ENCODE measurements at regions not wholly inside any gene's neighbourhood (a gene's known extent, or its start where the extent isn't known, plus 50 kb on each side); places are given as distances from the start of the nearest gene placed in this dataset.

GRCh38 chr11:122430490-122430889, 225.0 kb upstream of the UBASH3B start:
- TF ChIP-seq CTCF (IDR thresholded peaks at IDR 0.05; ENCODE audit: low read depth, low read length, missing input control) = no peak
- TF ChIP-seq, protein P1, sequence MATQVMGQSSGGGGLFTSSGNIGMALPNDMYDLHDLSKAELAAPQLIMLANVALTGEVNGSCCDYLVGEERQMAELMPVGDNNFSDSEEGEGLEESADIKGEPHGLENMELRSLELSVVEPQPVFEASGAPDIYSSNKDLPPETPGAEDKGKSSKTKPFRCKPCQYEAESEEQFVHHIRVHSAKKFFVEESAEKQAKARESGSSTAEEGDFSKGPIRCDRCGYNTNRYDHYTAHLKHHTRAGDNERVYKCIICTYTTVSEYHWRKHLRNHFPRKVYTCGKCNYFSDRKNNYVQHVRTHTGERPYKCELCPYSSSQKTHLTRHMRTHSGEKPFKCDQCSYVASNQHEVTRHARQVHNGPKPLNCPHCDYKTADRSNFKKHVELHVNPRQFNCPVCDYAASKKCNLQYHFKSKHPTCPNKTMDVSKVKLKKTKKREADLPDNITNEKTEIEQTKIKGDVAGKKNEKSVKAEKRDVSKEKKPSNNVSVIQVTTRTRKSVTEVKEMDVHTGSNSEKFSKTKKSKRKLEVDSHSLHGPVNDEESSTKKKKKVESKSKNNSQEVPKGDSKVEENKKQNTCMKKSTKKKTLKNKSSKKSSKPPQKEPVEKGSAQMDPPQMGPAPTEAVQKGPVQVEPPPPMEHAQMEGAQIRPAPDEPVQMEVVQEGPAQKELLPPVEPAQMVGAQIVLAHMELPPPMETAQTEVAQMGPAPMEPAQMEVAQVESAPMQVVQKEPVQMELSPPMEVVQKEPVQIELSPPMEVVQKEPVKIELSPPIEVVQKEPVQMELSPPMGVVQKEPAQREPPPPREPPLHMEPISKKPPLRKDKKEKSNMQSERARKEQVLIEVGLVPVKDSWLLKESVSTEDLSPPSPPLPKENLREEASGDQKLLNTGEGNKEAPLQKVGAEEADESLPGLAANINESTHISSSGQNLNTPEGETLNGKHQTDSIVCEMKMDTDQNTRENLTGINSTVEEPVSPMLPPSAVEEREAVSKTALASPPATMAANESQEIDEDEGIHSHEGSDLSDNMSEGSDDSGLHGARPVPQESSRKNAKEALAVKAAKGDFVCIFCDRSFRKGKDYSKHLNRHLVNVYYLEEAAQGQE (IDR thresholded peaks at IDR 0.05) = no peak
- no peak for TF ChIP-seq ATF3 (IDR thresholded peaks at IDR 0.05)
- no peak for TF ChIP-seq RAD21 (IDR thresholded peaks at IDR 0.05)
- no peak for TF ChIP-seq YY1 (IDR thresholded peaks at IDR 0.05)
- no peak for TF ChIP-seq TAF1 (conservative IDR thresholded peaks at IDR 0.05)
